ENCODE measurements at regions not wholly inside any gene's neighbourhood (a gene's known extent, or its start where the extent isn't known, plus 50 kb on each side); places are given as distances from the start of the nearest gene placed in this dataset.

DNA sequence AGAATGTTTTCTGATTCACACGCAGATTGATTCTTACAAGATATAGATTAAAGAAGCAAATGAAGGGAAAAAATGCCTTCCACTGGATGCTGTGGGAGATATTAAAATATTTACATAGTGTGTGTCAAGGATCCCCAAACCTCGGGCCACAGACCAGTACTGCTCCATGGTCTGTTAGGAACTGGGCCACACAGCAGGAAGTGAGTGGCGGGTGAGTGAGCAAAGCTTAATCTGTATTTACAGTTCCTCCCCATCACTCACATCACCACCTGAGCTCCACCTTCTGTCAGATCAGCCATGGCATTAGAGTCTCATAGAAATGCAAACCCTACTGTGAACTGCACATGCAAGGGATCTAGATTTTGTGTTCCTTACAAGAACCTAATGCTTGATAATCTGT, 552.6 kb upstream of the GOLIM4 start:
- TF ChIP-seq, protein P1, sequence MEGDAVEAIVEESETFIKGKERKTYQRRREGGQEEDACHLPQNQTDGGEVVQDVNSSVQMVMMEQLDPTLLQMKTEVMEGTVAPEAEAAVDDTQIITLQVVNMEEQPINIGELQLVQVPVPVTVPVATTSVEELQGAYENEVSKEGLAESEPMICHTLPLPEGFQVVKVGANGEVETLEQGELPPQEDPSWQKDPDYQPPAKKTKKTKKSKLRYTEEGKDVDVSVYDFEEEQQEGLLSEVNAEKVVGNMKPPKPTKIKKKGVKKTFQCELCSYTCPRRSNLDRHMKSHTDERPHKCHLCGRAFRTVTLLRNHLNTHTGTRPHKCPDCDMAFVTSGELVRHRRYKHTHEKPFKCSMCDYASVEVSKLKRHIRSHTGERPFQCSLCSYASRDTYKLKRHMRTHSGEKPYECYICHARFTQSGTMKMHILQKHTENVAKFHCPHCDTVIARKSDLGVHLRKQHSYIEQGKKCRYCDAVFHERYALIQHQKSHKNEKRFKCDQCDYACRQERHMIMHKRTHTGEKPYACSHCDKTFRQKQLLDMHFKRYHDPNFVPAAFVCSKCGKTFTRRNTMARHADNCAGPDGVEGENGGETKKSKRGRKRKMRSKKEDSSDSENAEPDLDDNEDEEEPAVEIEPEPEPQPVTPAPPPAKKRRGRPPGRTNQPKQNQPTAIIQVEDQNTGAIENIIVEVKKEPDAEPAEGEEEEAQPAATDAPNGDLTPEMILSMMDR (IDR thresholded peaks at IDR 0.05; ENCODE audit: insufficient read depth, low read depth, low read length): no peak
- no peak overlapping the region for H3K4me3 ChIP-seq (ENCODE audit: low read depth, low read length)

GRCh38 chr3:168647582-168647981, 551.9 kb upstream of the GOLIM4 start:
- TF ChIP-seq, protein P1 (IDR thresholded peaks at IDR 0.05; ENCODE audit: insufficient read depth, low read depth, low read length): no peak
- DNase-seq (ENCODE audit: low read depth): no peak
- H3K4me3 ChIP-seq (ENCODE audit: low read depth, low read length): no peak overlapping the region

More for the DNA sequence above, 552.6 kb upstream of the GOLIM4 start:
- no peak for DNase-seq (ENCODE audit: low read depth)

DNA sequence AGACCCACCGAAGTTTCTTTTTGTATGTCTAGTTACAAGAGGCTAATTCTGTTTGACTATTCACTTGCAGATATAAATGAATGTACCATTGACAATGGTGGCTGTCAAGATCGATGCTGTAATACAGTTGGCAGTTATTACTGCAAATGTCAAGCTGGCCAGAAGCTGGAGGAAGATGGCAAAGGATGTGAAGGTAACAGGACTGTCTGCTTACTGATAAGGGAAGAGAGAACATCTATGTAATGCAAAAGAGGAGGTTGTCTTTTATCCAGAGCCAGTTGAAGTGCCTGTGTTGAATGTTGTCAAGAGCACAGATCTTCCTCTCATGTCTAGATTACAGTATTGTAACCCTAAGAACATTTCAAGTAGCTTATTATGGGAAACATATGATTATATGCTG, 549.5 kb upstream of the GOLIM4 start:
- TF ChIP-seq, protein P1 (IDR thresholded peaks at IDR 0.05; ENCODE audit: insufficient read depth, low read depth, low read length): no peak
- H3K4me3 ChIP-seq (ENCODE audit: low read depth, low read length): no peak overlapping the region

DNA sequence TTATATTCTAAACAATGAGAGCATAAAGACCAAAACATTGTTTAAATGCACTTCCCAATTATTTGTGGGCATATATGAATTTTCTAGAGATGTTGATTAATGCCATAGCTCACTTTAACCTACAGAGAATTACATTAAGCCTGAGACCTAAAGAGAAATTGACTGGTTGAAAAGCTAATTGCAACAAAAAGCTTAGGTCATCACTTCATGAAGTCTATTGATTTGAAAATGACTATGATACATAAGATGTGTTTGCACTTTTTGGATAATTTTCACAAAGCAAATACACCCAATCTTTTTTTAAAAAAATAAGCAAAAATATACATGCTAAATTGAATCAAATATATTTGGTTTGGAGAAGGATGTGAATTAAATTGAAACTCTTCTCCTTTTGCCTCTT, 532.8 kb upstream of the GOLIM4 start:
- TF ChIP-seq, protein P1 (IDR thresholded peaks at IDR 0.05; ENCODE audit: insufficient read depth, low read depth, low read length): no peak
- no peak overlapping the region for H3K4me3 ChIP-seq (ENCODE audit: low read depth, low read length)
- DNase-seq (ENCODE audit: low read depth): no peak

More for the DNA sequence above, 549.5 kb upstream of the GOLIM4 start:
- DNase-seq (ENCODE audit: low read depth): no peak

- TF ChIP-seq, protein P1 (IDR thresholded peaks at IDR 0.05; ENCODE audit: insufficient read depth, low read depth, low read length): no peak
- no peak overlapping the region for H3K4me3 ChIP-seq (ENCODE audit: low read depth, low read length)
- DNase-seq (ENCODE audit: low read depth): no peak
Measured at GRCh38 chr3:168625477-168625876, 529.8 kb upstream of the GOLIM4 start.

DNA sequence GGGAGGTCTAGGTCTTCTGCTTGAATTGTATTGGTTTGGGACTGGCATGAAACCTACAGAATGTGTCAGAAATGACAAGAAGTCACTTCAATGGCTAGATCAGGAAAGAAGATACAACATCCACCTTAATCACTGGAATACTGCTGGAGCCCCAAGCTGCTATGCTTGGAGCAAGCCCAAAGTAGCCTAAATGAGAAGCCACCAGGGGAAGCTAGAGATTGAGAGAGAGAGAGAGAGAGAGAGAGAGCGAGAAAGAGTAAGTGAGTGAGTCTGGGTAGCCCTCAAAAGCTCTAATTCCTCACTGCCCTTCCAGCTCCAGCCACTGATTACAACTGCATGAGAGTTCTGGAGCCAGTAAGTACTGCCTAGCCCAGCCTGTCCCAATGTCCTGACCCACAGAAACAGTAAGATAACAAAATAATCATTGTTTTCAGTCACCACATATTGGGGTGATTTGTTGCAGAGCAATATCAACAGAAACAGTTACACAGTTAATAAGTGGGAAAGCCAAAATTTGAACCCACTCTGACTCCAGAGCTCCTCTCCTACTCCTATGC, 529.2 kb upstream of the GOLIM4 start:
- no peak for DNase-seq (ENCODE audit: low read depth)
- H3K4me3 ChIP-seq (ENCODE audit: low read depth, low read length): no peak overlapping the region
- TF ChIP-seq, protein P1 (IDR thresholded peaks at IDR 0.05; ENCODE audit: insufficient read depth, low read depth, low read length): no peak

- no peak for DNase-seq (ENCODE audit: low read depth)
- TF ChIP-seq, protein P1 (IDR thresholded peaks at IDR 0.05; ENCODE audit: insufficient read depth, low read depth, low read length): no peak
Measured at GRCh38 chr3:168624195-168624594, 528.5 kb upstream of the GOLIM4 start.

More at GRCh38 chr3:168624195-168624594, 528.5 kb upstream of the GOLIM4 start:
- H3K4me3 ChIP-seq (ENCODE audit: low read depth, low read length): no peak overlapping the region

Data from fibroblast of villous mesenchyme (primary cell).